Transverse colon (tissue), 4 donors: ENCODE measurements at regions not wholly inside any gene's neighbourhood (a gene's known extent, or its start where the extent isn't known, plus 50 kb on each side); places are given as distances from the start of the nearest gene placed in this dataset.

Experiments
- DNase-seq: peaks from one replicate; pipeline ENCODE4 v3.0.0-alpha.2; 2019
- H3K27ac ChIP-seq, 4 donors: fragments of 200-600 bp; sonication (generic); 2 replicates each; pipeline ENCODE4 v1.5.1; 2016 to 2018; ENCODE audit warnings: inconsistent platforms in 4 of 4
- H3K27me3 ChIP-seq: fragments of 200-600 bp; sonication (generic); 2 replicates; pipeline ENCODE4 v1.5.1; 2017; ENCODE audit warnings: inconsistent platforms
- H3K36me3 ChIP-seq, 4 donors: fragments of 200-600 bp; sonication (generic); 2 replicates each; pipeline ENCODE4 v1.5.1; 2017 to 2019; ENCODE audit warnings: inconsistent platforms in 4 of 4
- H3K4me1 ChIP-seq, 4 donors: fragments of 200-600 bp; sonication (generic); 2 replicates each; pipeline ENCODE4 v1.5.1; 2017 to 2020; ENCODE audit warnings: inconsistent platforms in 4 of 4
- H3K4me3 ChIP-seq, 4 donors: fragments of 200-600 bp; sonication (generic); 1 replicate in 1 of 4; 2 replicates in 3 of 4; pipeline versions ENCODE4 v1.5.1 to v1.6.1; 2017 to 2019; ENCODE audit warnings: inconsistent platforms in 4 of 4
- H3K9me3 ChIP-seq, 2 donors: fragments of 200-600 bp; sonication (generic); 2 replicates each; pipeline ENCODE4 v1.5.1; 2017 to 2019; ENCODE audit warnings: inconsistent platforms in 2 of 2
- EP300 ChIP-seq: sonication (generic); formaldehyde crosslinking; IDR thresholded peaks from one replicate; pipeline ENCODE4 v1.6.1; 2017; ENCODE audit warnings: antibody characterized with exemption, low read depth
- POLR2A ChIP-seq: fragments of 450-650 bp; IDR thresholded peaks from one replicate; pipeline ENCODE4 v1.6.1; 2016; ENCODE audit warnings: antibody characterized with exemption, mild to moderate bottlenecking, moderate library complexity
- POLR2AphosphoS5 ChIP-seq, 3 donors: sonication (generic); formaldehyde crosslinking; IDR thresholded peaks; one replicate each; pipeline ENCODE4 v1.6.1; 2016; ENCODE audit warnings: antibody characterized with exemption in 3 of 3
- WGBS, 2 donors: methylation state at CpG; one replicate each; pipeline ENCODE4 v1.1.5; 2018; ENCODE audit warnings: low coverage in 1 of 2; 5-methylcytosine and 5-hydroxymethylcytosine counted together
- in situ Hi-C, 4 donors: fragments of 200-750 bp; cut with MboI; loops; one replicate each; pipeline versions ENCODE4 v1.15.0 to v1.15.1; 2017; ENCODE audit warnings: low sequenced_read_pairs in 3 of 4, low pct_ligation_motif_present in 1 of 4, low pct_unique_long_range_greater_than_20kb in 1 of 4
- intact Hi-C: fragments of 100-400 bp; cut with DNase I; formaldehyde crosslinking; loops from one replicate; pipeline ENCODE4 v1.15.1; 2023; ENCODE audit warnings: low total_unique reads
- TF ChIP-seq, protein P1 (sequence below), 5 experiments: fragments of 200-600 bp in 3 of 5; fragments of 450-650 bp in 2 of 5; sonication (generic) in 3 of 5; IDR thresholded peaks; 1 replicate in 2 of 5; 2 replicates in 3 of 5; pipeline ENCODE4 v1.5.1; 2016 to 2017; ENCODE audit warnings: antibody characterized with exemption in 5 of 5, inconsistent platforms in 3 of 5, mild to moderate bottlenecking in 2 of 5, moderate library complexity in 1 of 5

DNA sequence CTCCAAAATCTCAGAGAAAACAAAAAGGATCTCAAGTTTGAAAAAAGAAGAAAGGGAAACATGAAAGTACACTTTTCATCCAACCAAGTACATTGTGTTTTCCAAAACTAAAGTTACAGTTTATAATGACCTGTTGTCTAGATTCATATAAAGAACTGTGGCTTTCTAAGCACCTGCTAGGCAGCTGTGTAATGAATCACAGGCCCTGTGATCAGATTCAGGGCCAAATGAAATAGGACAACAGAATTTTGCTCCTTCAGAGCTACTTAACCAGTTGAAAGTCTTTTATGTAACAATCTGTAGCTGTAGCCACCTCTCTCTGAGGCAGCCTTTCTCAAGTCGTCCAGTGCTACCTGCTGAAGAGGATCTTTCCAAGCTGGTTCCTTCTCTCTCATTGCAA is 960.0 kb upstream of the RAG2 start:
- H3K27ac ChIP-seq: no peak overlapping the region
- in situ Hi-C loops: no loop called here
- intact Hi-C loops: no loop called here

DNA sequence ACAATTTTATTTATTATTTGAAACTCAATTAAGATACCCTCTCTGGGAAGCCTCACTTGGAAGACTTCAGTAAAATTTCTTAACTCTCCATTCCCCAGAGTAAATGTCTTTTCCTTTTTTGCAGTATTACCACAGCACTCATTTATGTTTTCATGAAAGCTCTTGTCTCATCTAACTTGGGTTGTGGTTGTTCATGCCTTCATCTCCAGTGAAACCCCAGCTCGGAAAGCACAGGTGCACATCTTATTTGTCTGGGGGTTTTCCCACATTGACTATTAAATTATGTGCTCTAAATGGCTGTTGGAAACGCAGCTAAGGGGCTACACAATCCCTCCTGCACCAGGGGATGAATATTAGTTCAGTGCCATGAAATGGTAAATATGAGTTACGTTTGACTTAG is 954.2 kb upstream of the RAG2 start:
- Histone ChIP-seq H3K27me3 (no peaks in the 10 kb centered on the region), H3K4me3 (no peak overlapping the region), H3K9me3 (peaks cover 0 to 3% of the 10 kb centered on the region in 2 donors), H3K36me3 (no peaks in the 10 kb centered on the region), H3K4me1 (no peaks in the 10 kb centered on the region), H3K27ac (no peak overlapping the region)
- TF ChIP-seq EP300: no peak
- no peak for TF ChIP-seq POLR2AphosphoS5 (IDR thresholded peaks at IDR 0.05)
- TF ChIP-seq, protein P1, sequence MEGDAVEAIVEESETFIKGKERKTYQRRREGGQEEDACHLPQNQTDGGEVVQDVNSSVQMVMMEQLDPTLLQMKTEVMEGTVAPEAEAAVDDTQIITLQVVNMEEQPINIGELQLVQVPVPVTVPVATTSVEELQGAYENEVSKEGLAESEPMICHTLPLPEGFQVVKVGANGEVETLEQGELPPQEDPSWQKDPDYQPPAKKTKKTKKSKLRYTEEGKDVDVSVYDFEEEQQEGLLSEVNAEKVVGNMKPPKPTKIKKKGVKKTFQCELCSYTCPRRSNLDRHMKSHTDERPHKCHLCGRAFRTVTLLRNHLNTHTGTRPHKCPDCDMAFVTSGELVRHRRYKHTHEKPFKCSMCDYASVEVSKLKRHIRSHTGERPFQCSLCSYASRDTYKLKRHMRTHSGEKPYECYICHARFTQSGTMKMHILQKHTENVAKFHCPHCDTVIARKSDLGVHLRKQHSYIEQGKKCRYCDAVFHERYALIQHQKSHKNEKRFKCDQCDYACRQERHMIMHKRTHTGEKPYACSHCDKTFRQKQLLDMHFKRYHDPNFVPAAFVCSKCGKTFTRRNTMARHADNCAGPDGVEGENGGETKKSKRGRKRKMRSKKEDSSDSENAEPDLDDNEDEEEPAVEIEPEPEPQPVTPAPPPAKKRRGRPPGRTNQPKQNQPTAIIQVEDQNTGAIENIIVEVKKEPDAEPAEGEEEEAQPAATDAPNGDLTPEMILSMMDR (IDR thresholded peaks at IDR 0.05): no peak
- no peak for TF ChIP-seq POLR2A
- DNase-seq: no peak
- intact Hi-C loops: no loop called here
- in situ Hi-C loops: no loop called here
- 70% methylated on average over 3 of the region's 3 CpGs; no CpG with 5 or more reads in 1 of the 2 donors for WGBS, 2 donors

More for the DNA sequence above, 960.0 kb upstream of the RAG2 start:
- Histone ChIP-seq H3K36me3 (no peaks in the 10 kb centered on the region), H3K9me3 (peaks cover 0 to 3% of the 10 kb centered on the region in 2 donors), H3K4me3 (no peak overlapping the region), H3K4me1 (no peaks in the 10 kb centered on the region), H3K27me3 (no peaks in the 10 kb centered on the region)
- WGBS, 2 donors: 24 to 60% methylated on average over 1 of the region's 1 CpG
- DNase-seq: no peak
- TF ChIP-seq POLR2A: no peak
- no peak for TF ChIP-seq POLR2AphosphoS5 (IDR thresholded peaks at IDR 0.05)
- TF ChIP-seq, protein P1 (IDR thresholded peaks at IDR 0.05): no peak
- TF ChIP-seq EP300: no peak

DNA sequence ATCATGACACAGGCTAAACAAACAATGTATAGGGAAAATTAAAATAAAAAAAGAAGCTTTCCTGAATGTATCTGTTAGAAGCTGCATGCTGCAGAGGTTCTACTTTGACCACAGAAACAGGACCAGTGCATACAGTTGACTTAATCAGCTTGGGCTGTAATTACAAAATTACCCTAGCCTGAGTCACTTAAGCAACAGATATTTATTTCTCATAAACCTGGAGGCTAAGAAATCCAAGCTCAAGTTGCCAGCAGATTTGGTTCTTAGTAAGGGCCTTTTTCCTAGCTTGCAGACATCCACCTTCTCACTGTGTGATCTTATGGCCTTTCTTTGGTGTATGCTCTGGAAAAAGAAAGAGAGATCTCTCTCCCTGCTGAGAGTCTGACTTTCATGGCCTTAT is 946.5 kb upstream of the RAG2 start:
- in situ Hi-C loops (no loop called here), intact Hi-C loops (no loop called here)
- TF ChIP-seq POLR2AphosphoS5 (IDR thresholded peaks at IDR 0.05) (no peak), POLR2A (no peak), EP300 (no peak)
- TF ChIP-seq, protein P1 (IDR thresholded peaks at IDR 0.05): no peak
- DNase-seq: no peak
- Histone ChIP-seq H3K27me3 (no peaks in the 10 kb centered on the region), H3K4me3 (no peak overlapping the region), H3K4me1 (no peaks in the 10 kb centered on the region), H3K36me3 (no peaks in the 10 kb centered on the region), H3K27ac (no peak overlapping the region), H3K9me3 (no peaks in the 10 kb centered on the region)

DNA sequence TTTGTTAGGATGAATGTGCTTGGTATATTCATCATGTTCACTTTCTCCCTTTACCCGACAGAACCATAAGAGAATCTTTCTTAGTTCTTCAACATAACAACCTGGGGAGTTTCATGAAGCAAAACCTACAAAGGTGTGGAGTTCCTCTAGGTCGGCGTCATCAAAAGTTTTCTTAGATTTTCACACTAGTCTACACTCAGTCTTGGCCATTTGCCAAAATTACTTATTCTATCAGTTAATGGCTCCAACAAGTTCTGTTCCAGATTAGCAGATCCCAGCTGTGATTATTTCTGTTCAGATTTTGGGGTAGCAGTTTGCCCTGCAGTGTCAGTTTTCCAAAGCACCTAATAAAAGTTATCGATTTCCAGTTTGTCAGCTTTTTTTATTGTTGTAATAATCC is 935.8 kb upstream of the RAG2 start:
- intact Hi-C loops: no loop called here
- no peaks in the 10 kb centered on the region for H3K27me3 ChIP-seq
- H3K27ac ChIP-seq: no peak overlapping the region
- in situ Hi-C loops: no loop called here
- H3K4me3 ChIP-seq: no peak overlapping the region
- no peak for TF ChIP-seq POLR2A
- H3K9me3 ChIP-seq: peaks cover 0 to 8% of the 10 kb centered on the region in 2 donors
- no peak for DNase-seq
- no peaks in the 10 kb centered on the region for H3K4me1 ChIP-seq
- WGBS, 2 donors: 83 to 98% methylated on average over 4 of the region's 4 CpGs
- no peaks in the 10 kb centered on the region for H3K36me3 ChIP-seq

DNA sequence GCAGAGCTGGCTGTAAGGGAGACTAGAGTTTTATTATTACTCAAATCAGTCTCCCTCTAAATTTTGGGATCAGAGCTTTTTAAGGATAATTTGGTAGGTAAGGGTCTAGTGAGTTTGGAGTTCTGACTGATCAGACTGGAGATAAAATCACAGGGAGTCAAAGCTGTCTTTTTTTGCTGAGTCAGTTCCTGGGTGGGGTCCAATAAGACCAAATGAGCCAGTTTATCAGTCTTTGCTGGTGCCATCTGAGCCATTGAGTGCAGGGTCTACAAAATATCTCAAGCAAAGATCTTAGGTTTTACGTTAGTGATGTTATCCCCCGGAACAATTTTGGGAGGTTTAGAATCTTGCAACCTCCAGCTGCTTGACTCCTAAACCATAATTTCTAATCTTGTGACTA is 935.1 kb upstream of the RAG2 start:
- H3K4me1 ChIP-seq: no peaks in the 10 kb centered on the region
- intact Hi-C loops: no loop called here
- H3K36me3 ChIP-seq: no peaks in the 10 kb centered on the region
- DNase-seq: no peak
- H3K9me3 ChIP-seq: peaks cover 0 to 5% of the 10 kb centered on the region in 2 donors
- no peaks in the 10 kb centered on the region for H3K27me3 ChIP-seq
- no peak overlapping the region for H3K27ac ChIP-seq
- TF ChIP-seq EP300 (no peak), POLR2AphosphoS5 (IDR thresholded peaks at IDR 0.05) (no peak), POLR2A (no peak)
- TF ChIP-seq, protein P1 (IDR thresholded peaks at IDR 0.05): no peak
- WGBS, 2 donors: 71 to 83% methylated on average over 1 to 2 of the region's 2 CpGs
- no peak overlapping the region for H3K4me3 ChIP-seq
- in situ Hi-C loops: no loop called here
